B cell (primary cell): ENCODE measurements at regions not wholly inside any gene's neighbourhood (a gene's known extent, or its start where the extent isn't known, plus 50 kb on each side); places are given as distances from the start of the nearest gene placed in this dataset.

Experiments used
- ATAC-seq: fragments of 200-7000 bp; cut with Tn5 transposase; one replicate; pipeline ENCODE4 v1.10.0; 2021; ENCODE audit warnings: low read depth, mild to moderate bottlenecking, moderate number of reproducible peaks, moderate library complexity
- CTCF ChIA-PET: fragments of 350-600 bp; sonication (Branson Sonifier 250); formaldehyde crosslinking; loops from one replicate; lab custom pipeline; 2021; ENCODE audit warnings: antibody characterized with exemption, inconsistent platforms; lab: Charles Lee
- POLR2A ChIA-PET: fragments of 350-600 bp; sonication (Branson Sonifier 250); formaldehyde crosslinking; loops from one replicate; lab custom pipeline; 2021; ENCODE audit warnings: antibody characterized with exemption; lab: Charles Lee
- DNase-seq: peaks from one replicate; pipeline ENCODE4 v3.0.0; 2013
- H2AFZ ChIP-seq: 2 replicates; pipeline ENCODE4 v1.6.1; 2012; ENCODE audit warnings: mild to moderate bottlenecking, low read depth, low read length; ENCODE audit not compliant: insufficient read depth, poor library complexity, severe bottlenecking
- H3K27ac ChIP-seq, 2 donors: 1 replicate in 1 of 2; 2 replicates in 1 of 2; pipeline ENCODE4 v1.5.1; 2012 to 2013; ENCODE audit warnings: low read length in 2 of 2, mild to moderate bottlenecking in 2 of 2, moderate library complexity in 1 of 2
- H3K27me3 ChIP-seq, 4 experiments: fragments of 200-600 bp in 1 of 4; sonication (generic) in 1 of 4; replicated peaks in 1 of 4; 1 replicate in 2 of 4; 2 replicates in 2 of 4; pipeline versions ENCODE4 v1.6.1 to v1.7.0; 2013 to 2016; ENCODE audit warnings: low read length in 3 of 4, mild to moderate bottlenecking in 2 of 4, mixed read lengths in 1 of 4, moderate library complexity in 1 of 4; ENCODE audit not compliant: insufficient read depth in 4 of 4, control insufficient read depth in 3 of 4; ENCODE audit errors: control extremely low read depth in 1 of 4
- H3K36me3 ChIP-seq, 2 experiments: replicated peaks in 1 of 2; 1 replicate in 1 of 2; 2 replicates in 1 of 2; pipeline versions ENCODE4 v1.6.1 to v1.7.1; 2013; ENCODE audit warnings: low read length in 1 of 2; ENCODE audit not compliant: insufficient read depth in 2 of 2, control insufficient read depth in 1 of 2; ENCODE audit errors: control extremely low read depth in 1 of 2, extremely low read depth in 1 of 2
- H3K4me1 ChIP-seq, 2 donors: fragments of 200-600 bp in 1 of 2; sonication (generic) in 1 of 2; 1 replicate in 1 of 2; 2 replicates in 1 of 2; pipeline versions ENCODE4 v1.5.1 to v1.6.1; 2013 to 2017; ENCODE audit warnings: low read length in 2 of 2; ENCODE audit not compliant: control insufficient read depth in 2 of 2, insufficient read depth in 2 of 2
- H3K4me2 ChIP-seq: replicated peaks from 2 replicates; pipeline ENCODE3; 2012; ENCODE audit warnings: mild to moderate bottlenecking, low read depth, low read length; ENCODE audit not compliant: poor library complexity, severe bottlenecking
- H3K4me3 ChIP-seq, 5 experiments: fragments of 200-600 bp in 1 of 5; sonication (generic) in 1 of 5; 1 replicate in 3 of 5; 2 replicates in 2 of 5; pipeline versions ENCODE4 v1.5.1 to v1.7.0; 2011 to 2016; ENCODE audit warnings: low read length in 4 of 5, mild to moderate bottlenecking in 4 of 5, low read depth in 2 of 5, control low read depth in 1 of 5, moderate library complexity in 1 of 5; ENCODE audit not compliant: insufficient read depth in 1 of 5; ENCODE audit errors: control extremely low read depth in 1 of 5, extremely low read depth in 1 of 5
- H3K79me2 ChIP-seq: fragments of 200-600 bp; sonication (generic); one replicate; pipeline ENCODE4 v1.6.0; 2016; ENCODE audit warnings: low read length; ENCODE audit not compliant: control insufficient read depth, insufficient read depth
- H3K9ac ChIP-seq: fragments of 200-600 bp; sonication (generic); 2 replicates; pipeline ENCODE4 v1.6.1; 2017; ENCODE audit warnings: mild to moderate bottlenecking, low read length, moderate library complexity
- H3K9me3 ChIP-seq, 3 donors: one replicate each; pipeline versions ENCODE4 v1.6.1 to v1.7.1; 2013; ENCODE audit warnings: low read length in 2 of 3; ENCODE audit not compliant: control insufficient read depth in 2 of 3, insufficient read depth in 1 of 3; ENCODE audit errors: control extremely low read depth in 1 of 3
- H4K20me1 ChIP-seq: 2 replicates; pipeline ENCODE4 v1.6.0; 2012; ENCODE audit warnings: mild to moderate bottlenecking, low read length; ENCODE audit not compliant: insufficient read depth, control insufficient read depth, poor library complexity, severe bottlenecking
- H3K27ac Mint-ChIP-seq: one replicate; pipeline ENCODE4 v1.8.0; 2021; ENCODE audit warnings: mixed read lengths
- H3K27me3 Mint-ChIP-seq: one replicate; pipeline ENCODE4 v1.8.0; 2021; ENCODE audit warnings: mixed read lengths
- H3K4me1 Mint-ChIP-seq: one replicate; pipeline ENCODE4 v1.8.0; 2021; ENCODE audit warnings: mixed read lengths
- H3K4me3 Mint-ChIP-seq: one replicate; pipeline ENCODE4 v1.8.0; 2021; ENCODE audit warnings: mixed read lengths
- H3K9me3 Mint-ChIP-seq: one replicate; pipeline ENCODE4 v1.8.0; 2022; ENCODE audit warnings: mixed read lengths; ENCODE audit not compliant: insufficient read depth
- EZH2 ChIP-seq: IDR thresholded peaks from 2 replicates; pipeline ENCODE4 v1.6.1; 2012; ENCODE audit warnings: borderline replicate concordance, low read depth, mild to moderate bottlenecking, moderate library complexity, low read length; ENCODE audit not compliant: insufficient read depth, poor library complexity, severe bottlenecking
- WGBS: methylation state at CpG from one replicate; pipeline ENCODE4 v1.1.5; 2013; ENCODE audit warnings: missing lambda C conversion rate; ENCODE audit not compliant: insufficient coverage; 5-methylcytosine and 5-hydroxymethylcytosine counted together
- intact Hi-C: fragments of 100-400 bp; cut with micrococcal nuclease; formaldehyde crosslinking; loops from one replicate; pipeline ENCODE4 v1.10.0; 2022
- TF ChIP-seq, protein P1 (sequence below): fragments of 200-600 bp; IDR thresholded peaks from one replicate; pipeline ENCODE4 v1.8.0; 2022; ENCODE audit warnings: antibody characterized with exemption, mild to moderate bottlenecking

DNA sequence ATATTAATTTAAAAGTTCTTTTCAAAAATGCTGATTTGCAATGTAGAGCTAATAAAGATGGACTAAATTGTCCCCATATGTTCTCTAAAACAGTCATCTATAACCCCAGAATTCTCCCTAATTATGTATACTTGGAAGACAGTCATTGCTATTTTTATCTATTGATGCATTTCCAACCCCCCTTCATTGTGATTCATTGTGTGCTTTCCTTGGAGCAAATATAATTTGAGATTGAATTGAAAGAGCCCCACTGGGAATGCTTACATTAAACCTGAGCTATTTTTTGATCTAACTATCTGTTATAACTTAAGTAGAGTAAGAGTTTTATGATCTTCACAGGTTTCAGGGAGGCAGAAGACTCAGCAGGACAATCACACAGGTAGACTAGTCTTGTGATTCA lies 73.7 kb upstream of the PTCHD4 start:
- intact Hi-C loops = no loop called here
- CTCF ChIA-PET = no interaction called here

DNA sequence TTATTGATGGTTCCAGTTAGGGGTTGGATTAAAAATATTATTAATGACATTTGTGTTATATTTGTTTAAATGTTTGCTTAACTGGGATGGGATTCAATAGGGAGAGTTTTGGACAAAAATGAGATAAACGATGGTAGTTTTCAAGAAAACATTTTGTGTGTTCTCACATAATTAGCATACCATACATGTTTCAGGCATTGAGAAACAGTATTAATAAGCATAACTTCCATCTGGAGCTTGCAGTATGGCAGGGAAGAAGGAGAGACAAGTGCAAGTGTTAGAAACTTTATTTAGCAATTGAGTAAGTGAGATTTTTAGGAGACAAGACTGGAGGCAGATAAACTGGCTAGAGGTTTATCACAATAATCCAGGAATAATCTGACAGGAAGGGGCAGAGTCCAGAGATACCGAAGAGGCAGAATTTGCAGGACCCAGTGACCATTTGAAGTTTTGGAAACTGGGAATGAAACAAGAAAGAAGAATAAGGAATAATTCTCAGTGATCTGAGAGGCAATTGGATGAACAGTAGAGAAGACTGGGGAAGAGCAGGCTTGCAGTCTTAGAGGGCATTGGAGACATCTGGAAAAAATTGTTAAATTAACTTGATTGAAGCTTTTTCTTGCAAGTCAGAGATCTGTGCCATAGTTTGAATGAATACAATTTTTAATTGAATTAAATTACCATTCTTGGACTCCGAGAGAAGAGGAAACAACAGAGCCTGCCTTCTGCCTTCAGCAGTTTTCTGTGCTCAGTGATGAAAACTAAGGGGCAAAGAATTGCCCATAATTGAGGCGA lies 73.0 kb upstream of the PTCHD4 start:
- no peak for TF ChIP-seq EZH2
- no peaks in the 10 kb centered on the region for H3K9me3 Mint-ChIP-seq
- no peak overlapping the region for H3K4me3 Mint-ChIP-seq
- H3K27me3 Mint-ChIP-seq = no peaks in the 10 kb centered on the region
- Histone ChIP-seq H3K9ac (no peak overlapping the region), H3K79me2 (no peaks in the 10 kb centered on the region), H3K9me3 (no peaks in the 10 kb centered on the region), H2AFZ (no peak overlapping the region), H3K4me1 (no peaks in the 10 kb centered on the region), H3K27me3 (no peaks in the 10 kb centered on the region), H3K36me3 (no peaks in the 10 kb centered on the region), H3K27ac (no peak overlapping the region), H4K20me1 (no peaks in the 10 kb centered on the region), H3K4me2 (no peak overlapping the region), H3K4me3 (no peak overlapping the region)
- intact Hi-C loops = no loop called here
- H3K27ac Mint-ChIP-seq = no peak overlapping the region
- H3K4me1 Mint-ChIP-seq = no peaks in the 10 kb centered on the region
- CTCF ChIA-PET = no interaction called here
- WGBS = 81% methylated on average over 2 of the region's 4 CpGs
- POLR2A ChIA-PET = no interaction called here
- ATAC-seq = no peak
- DNase-seq = no peak

More for the DNA sequence above, 73.7 kb upstream of the PTCHD4 start:
- TF ChIP-seq EZH2 = no peak
- TF ChIP-seq, protein P1, sequence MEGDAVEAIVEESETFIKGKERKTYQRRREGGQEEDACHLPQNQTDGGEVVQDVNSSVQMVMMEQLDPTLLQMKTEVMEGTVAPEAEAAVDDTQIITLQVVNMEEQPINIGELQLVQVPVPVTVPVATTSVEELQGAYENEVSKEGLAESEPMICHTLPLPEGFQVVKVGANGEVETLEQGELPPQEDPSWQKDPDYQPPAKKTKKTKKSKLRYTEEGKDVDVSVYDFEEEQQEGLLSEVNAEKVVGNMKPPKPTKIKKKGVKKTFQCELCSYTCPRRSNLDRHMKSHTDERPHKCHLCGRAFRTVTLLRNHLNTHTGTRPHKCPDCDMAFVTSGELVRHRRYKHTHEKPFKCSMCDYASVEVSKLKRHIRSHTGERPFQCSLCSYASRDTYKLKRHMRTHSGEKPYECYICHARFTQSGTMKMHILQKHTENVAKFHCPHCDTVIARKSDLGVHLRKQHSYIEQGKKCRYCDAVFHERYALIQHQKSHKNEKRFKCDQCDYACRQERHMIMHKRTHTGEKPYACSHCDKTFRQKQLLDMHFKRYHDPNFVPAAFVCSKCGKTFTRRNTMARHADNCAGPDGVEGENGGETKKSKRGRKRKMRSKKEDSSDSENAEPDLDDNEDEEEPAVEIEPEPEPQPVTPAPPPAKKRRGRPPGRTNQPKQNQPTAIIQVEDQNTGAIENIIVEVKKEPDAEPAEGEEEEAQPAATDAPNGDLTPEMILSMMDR = no peak
- H3K9ac ChIP-seq = no peak overlapping the region
- H3K79me2 ChIP-seq = no peaks in the 10 kb centered on the region
- H3K27me3 ChIP-seq = no peaks in the 10 kb centered on the region
- Mint-ChIP-seq H3K27ac (no peak overlapping the region), H3K9me3 (no peaks in the 10 kb centered on the region), H3K27me3 (no peaks in the 10 kb centered on the region), H3K4me1 (no peaks in the 10 kb centered on the region), H3K4me3 (no peak overlapping the region)
- H2AFZ ChIP-seq = no peak overlapping the region
- H3K4me1 ChIP-seq = no peaks in the 10 kb centered on the region
- ATAC-seq (no peak), DNase-seq (no peak)
- POLR2A ChIA-PET = no interaction called here
- no peak overlapping the region for H3K4me2 ChIP-seq
- H3K36me3 ChIP-seq = no peaks in the 10 kb centered on the region
- no peaks in the 10 kb centered on the region for H3K9me3 ChIP-seq
- H3K4me3 ChIP-seq = no peak overlapping the region
- no peak overlapping the region for H3K27ac ChIP-seq
- no peaks in the 10 kb centered on the region for H4K20me1 ChIP-seq
